Effector memory CD8-positive, alpha-beta T cell (primary cell): ENCODE measurements at regions not wholly inside any gene's neighbourhood (a gene's known extent, or its start where the extent isn't known, plus 50 kb on each side); places are given as distances from the start of the nearest gene placed in this dataset.
"Not testable (repeated sequence)": the region's sequence is repeated elsewhere in the genome, so short reads cannot be mapped to it uniquely, and the experiment has no call there.

Experiments used
- ATAC-seq: fragments of 150-1000 bp; cut with Tn5 transposase; replicated peaks from 2 replicates; pipeline ENCODE4 v1.10.0; 2021; ENCODE audit warnings: mild to moderate bottlenecking, moderate library complexity
- DNase-seq, 3 experiments: peaks; one replicate each; pipeline ENCODE4 v3.0.0; 2021
- H3K27ac Mint-ChIP-seq, 2 donors: one replicate each; pipeline ENCODE4 v1.8.0; 2022; ENCODE audit warnings: mild to moderate bottlenecking in 2 of 2, mixed read lengths in 2 of 2, moderate library complexity in 2 of 2
- H3K27me3 Mint-ChIP-seq, 2 donors: one replicate each; pipeline ENCODE4 v1.8.0; 2022; ENCODE audit warnings: mixed read lengths in 2 of 2
- H3K36me3 Mint-ChIP-seq: one replicate; pipeline ENCODE4 v1.8.0; 2022; ENCODE audit warnings: mild to moderate bottlenecking, moderate library complexity, mixed read lengths; ENCODE audit not compliant: insufficient read depth
- H3K4me1 Mint-ChIP-seq, 2 donors: one replicate each; pipeline ENCODE4 v1.8.0; 2022; ENCODE audit warnings: low read depth in 2 of 2, mixed read lengths in 2 of 2
- H3K4me3 Mint-ChIP-seq, 2 donors: one replicate each; pipeline ENCODE4 v1.8.0; 2022; ENCODE audit warnings: mild to moderate bottlenecking in 2 of 2, mixed read lengths in 2 of 2, moderate library complexity in 2 of 2
- H3K9me3 Mint-ChIP-seq, 2 donors: one replicate each; pipeline ENCODE4 v1.8.0; 2022; ENCODE audit warnings: mixed read lengths in 2 of 2

DNA sequence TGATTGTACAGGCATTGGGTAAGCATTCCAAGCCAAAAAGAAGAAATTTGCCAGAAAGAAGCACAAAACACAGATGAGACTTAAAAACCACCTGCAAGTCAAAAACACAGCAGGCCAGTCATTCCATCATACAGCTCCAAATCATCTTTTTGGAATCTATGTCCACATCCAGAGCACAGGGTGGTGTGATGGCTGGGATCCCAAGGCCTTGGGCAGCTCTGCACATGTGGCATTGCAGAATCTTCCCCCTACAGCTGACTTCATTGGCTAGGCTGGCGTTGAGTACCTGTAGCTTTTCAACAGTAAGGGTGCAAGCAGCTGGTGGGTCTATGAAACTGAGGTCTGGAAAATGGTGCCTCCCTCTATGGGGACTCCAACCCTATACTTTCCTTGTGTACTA is 236.7 kb downstream of the CWH43 start:
- H3K27ac Mint-ChIP-seq, ATAC-seq, H3K4me3 Mint-ChIP-seq, H3K4me1 Mint-ChIP-seq, H3K36me3 Mint-ChIP-seq, DNase-seq, H3K27me3 Mint-ChIP-seq: not testable (repeated sequence)
- H3K9me3 Mint-ChIP-seq: peaks cover 24 to 33% of the 10 kb centered on the region in 2 donors

DNA sequence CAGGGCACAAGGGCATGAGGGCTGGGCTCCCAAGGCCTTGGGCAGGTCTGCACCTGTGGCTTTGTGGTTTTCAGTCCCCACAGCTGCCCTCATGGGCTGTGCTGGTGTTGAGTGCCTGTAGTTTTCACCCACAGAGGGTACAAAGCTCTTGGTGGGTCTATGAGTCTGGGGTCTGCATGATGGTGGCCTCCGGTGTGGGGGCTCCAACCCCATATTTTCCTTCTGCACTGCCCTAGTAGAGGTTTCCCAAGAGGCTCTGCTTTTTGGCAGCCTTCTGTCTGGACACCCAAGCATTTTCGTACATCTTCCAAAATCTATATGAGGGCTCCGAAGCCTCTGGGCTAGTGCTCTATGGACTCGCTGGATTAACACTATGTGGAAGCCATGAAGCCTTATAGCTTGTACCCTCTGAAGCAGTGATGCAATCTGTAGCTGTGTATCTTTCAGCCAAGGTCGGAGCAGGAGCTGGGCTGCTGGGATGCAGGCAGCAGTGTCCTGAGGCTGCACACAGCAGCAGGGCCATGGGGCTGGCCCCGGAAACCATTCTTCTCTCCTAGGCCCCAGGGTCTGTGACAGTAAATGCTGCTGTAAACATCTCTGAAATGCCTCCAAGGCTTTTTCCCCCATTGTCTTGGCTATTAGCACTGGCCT is 240.3 kb downstream of the CWH43 start:
- ATAC-seq, H3K27ac Mint-ChIP-seq, H3K4me1 Mint-ChIP-seq, H3K36me3 Mint-ChIP-seq, H3K4me3 Mint-ChIP-seq, H3K27me3 Mint-ChIP-seq, DNase-seq: not testable (repeated sequence)
- peaks cover 12 to 16% of the 10 kb centered on the region in 2 donors for H3K9me3 Mint-ChIP-seq

DNA sequence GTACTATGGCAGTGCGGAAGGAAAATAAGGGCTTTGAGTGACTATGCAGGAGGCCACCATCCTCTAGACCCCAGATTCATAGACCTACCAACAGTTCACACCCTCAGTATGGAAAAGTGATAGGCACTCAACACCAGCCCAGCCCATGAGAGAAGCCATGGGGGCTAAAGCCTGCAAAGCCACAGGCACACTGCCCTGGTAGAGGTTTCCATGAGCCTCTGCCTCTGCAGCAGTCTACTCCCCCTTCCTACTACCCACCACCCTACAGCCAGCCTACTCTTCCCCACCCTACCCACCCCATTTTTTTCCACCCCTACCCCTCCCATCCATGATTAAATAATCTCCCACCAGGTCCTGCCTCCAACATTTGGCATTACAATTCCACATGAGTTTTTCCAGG is 241.9 kb downstream of the CWH43 start:
- H3K4me1 Mint-ChIP-seq, ATAC-seq, H3K4me3 Mint-ChIP-seq, H3K36me3 Mint-ChIP-seq, DNase-seq, H3K27me3 Mint-ChIP-seq, H3K9me3 Mint-ChIP-seq, H3K27ac Mint-ChIP-seq: not testable (repeated sequence)

DNA sequence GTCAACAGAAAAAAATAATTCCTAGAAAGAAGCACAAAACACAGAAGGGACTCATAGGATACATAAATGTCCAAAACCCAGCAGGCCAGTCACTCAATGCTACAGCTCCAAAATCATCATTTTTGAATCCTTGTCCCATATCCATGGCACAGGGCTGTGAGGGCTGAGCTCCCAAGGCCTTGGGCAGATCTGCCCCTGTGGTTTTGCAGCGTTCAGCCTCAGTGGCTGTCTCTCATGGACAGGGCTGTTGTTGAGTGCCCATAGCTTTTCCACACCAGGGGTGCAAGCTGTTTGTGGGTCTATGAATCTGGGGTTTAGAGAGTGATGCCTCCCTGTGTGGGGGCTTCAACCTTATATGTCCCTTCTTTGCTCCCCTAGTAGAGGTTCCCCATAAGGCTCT is 243.2 kb downstream of the CWH43 start:
- H3K27ac Mint-ChIP-seq: not testable (repeated sequence)

DNA sequence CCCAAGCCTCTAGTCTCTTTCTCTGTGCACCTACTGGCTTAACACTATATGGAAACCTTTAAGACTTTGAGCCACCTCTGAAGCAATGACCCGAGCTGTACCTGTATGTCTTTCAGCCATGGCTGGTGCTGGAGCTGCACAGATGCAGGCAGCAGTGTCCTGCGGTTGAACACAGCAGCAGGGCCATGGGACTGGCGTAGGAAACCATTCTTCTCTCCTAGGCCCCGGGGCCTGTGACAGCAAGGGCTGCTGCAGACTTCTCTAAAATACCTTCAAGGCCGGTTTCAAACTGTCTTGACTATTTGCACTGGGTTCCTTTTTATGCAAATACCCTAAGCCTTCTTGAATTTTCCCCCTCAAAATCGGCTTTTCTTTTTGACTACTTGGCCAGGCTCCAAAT is 243.6 kb downstream of the CWH43 start:
- H3K4me1 Mint-ChIP-seq, H3K9me3 Mint-ChIP-seq, ATAC-seq, H3K27ac Mint-ChIP-seq, H3K4me3 Mint-ChIP-seq, DNase-seq, H3K27me3 Mint-ChIP-seq, H3K36me3 Mint-ChIP-seq: not testable (repeated sequence)

More for the DNA sequence above, 243.2 kb downstream of the CWH43 start:
- DNase-seq, H3K4me1 Mint-ChIP-seq, H3K9me3 Mint-ChIP-seq, H3K4me3 Mint-ChIP-seq, H3K27me3 Mint-ChIP-seq, ATAC-seq, H3K36me3 Mint-ChIP-seq: not testable (repeated sequence)

DNA sequence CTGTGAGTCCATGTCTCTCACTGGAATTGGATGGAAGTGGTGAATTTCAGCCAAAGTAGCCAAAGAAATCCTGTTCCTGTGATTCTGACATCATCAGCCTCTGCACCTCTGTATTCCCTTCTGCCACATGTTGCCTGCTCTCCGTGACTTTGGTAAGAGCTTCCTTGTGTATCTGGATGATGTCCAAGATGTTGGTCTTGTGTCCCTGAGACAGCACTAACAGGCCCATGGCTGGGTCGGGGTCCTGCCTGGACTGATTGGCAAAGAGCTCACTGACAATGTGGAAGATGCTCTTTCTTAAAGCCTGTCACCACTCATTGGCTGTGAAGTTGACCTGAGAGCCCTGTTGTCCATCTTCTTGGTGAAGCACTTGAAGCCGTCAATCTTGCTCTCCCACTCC is 247.3 kb downstream of the CWH43 start:
- not testable (repeated sequence) for ATAC-seq, H3K27ac Mint-ChIP-seq, H3K36me3 Mint-ChIP-seq, H3K4me3 Mint-ChIP-seq, DNase-seq, H3K9me3 Mint-ChIP-seq, H3K4me1 Mint-ChIP-seq, H3K27me3 Mint-ChIP-seq

DNA sequence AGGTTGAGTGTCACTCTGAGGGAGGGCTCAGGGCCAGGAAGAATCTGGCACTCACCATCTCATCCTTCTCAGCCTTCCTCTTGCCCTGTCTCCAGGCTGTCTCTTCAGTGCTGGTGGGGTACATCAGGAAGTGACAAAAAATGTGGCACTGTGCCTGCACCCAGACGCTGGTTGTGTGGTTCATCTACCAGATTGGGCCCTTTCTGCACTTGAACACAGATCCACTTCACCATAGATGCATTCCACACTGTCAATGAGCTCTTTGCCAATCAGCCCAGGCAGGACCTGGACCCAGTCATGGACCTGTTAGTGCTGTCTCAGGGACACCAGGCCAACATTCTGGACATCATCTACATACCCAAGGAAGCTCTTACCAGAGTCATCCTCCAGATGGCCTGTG is 247.7 kb downstream of the CWH43 start:
- not testable (repeated sequence) for H3K36me3 Mint-ChIP-seq, ATAC-seq, H3K27ac Mint-ChIP-seq, H3K4me3 Mint-ChIP-seq, H3K4me1 Mint-ChIP-seq, H3K27me3 Mint-ChIP-seq, H3K9me3 Mint-ChIP-seq, DNase-seq

DNA sequence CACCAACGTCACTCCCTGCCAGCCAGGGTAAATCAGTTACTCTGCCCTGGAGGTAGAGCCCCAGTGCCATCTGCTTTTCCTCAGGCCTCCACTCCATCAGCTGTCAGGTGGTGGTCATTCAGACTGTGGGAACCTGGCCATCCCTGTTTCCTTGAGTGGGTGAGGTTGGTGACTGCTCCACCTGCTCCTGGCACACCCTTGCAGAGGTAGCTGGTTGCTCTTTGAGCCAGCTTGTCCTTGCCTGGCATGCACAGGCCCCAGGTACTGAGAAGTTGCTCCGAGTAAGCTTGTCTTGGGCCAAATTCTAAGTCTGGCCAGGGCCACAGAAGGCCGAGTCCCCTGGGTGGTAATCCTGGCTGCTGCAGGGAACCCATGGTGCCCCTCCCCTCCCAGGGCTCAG is 248.3 kb downstream of the CWH43 start:
- not testable (repeated sequence) for DNase-seq, H3K4me1 Mint-ChIP-seq, ATAC-seq, H3K9me3 Mint-ChIP-seq, H3K4me3 Mint-ChIP-seq, H3K27ac Mint-ChIP-seq, H3K36me3 Mint-ChIP-seq, H3K27me3 Mint-ChIP-seq

DNA sequence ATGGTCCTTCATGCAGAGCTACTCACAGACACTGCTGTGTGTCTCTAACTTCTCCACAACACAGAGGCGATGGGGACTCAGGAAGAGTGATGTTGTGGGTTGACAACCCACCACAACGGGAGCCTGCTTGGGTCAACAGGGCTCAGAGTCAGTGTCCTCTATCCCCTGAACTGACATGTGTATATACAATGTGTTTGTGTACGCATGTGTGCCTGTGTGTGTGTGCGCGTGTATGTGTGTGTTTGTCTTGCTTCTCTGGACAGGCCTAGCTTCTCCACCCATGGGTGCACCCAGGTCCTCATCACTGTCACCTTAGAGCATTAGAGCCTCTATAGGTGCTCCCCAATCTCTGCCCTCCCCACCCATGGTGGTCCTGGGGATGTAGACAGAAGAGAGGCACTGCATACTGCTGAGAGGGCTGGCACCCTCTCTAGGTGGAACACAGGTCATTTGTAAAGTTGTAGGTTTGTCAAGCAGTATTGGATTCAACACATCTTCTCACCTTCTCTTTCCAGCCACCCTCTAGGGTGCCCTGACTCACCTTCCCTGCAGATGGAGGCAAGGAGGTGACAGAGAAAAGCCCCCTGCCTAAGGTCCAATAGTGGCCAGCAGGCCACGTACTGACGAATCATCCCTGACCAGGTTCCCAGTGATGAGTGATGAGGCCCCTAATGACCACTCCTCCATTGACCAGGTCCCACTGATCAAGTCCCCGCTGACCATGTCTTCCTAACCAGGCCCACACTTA is 249.5 kb downstream of the CWH43 start:
- not testable (repeated sequence) for ATAC-seq, H3K9me3 Mint-ChIP-seq, H3K4me3 Mint-ChIP-seq, H3K36me3 Mint-ChIP-seq, DNase-seq, H3K4me1 Mint-ChIP-seq, H3K27ac Mint-ChIP-seq, H3K27me3 Mint-ChIP-seq

DNA sequence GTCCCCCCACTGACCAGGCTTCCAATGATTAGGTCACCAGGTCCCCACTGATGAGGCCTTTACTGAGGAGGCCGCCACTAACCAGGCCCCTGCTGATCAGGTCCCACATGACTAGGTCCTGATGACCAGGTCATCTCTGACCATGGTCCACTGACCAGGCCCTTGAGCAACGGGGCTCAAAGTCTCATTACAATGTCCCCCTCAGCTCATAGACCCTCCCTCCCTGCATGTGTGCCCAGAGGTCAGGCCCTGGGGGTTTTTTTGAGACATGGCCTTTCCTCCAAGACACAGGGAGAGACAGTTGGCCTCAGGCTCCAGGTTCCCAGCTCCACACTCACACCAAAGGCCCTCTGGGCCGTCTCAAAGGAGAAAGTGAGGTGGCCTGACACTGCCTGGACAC is 250.4 kb downstream of the CWH43 start:
- not testable (repeated sequence) for H3K9me3 Mint-ChIP-seq, H3K27ac Mint-ChIP-seq, H3K27me3 Mint-ChIP-seq, H3K4me1 Mint-ChIP-seq, H3K4me3 Mint-ChIP-seq, ATAC-seq, H3K36me3 Mint-ChIP-seq, DNase-seq

DNA sequence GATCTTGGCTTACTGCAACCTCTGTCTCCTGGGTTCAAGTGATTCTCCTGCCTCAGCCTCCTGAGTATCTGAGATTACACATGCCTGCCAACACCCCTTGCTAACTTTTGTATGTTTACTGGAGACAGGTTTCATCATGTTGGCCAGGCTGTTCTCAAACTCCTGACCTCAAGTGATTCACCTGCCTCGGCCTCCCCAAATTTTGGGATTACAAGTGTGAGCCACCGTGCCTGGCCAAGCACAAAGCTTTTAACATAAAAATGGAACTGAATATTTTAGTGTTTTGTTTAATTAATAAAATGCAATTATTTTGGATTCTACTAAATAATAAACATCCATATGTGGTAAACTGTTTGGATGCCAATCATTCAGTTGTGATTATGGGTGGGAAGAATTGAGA is 255.2 kb downstream of the CWH43 start:
- H3K9me3 Mint-ChIP-seq, H3K27ac Mint-ChIP-seq, H3K4me1 Mint-ChIP-seq, H3K27me3 Mint-ChIP-seq, H3K4me3 Mint-ChIP-seq, DNase-seq, ATAC-seq, H3K36me3 Mint-ChIP-seq: not testable (repeated sequence)

DNA sequence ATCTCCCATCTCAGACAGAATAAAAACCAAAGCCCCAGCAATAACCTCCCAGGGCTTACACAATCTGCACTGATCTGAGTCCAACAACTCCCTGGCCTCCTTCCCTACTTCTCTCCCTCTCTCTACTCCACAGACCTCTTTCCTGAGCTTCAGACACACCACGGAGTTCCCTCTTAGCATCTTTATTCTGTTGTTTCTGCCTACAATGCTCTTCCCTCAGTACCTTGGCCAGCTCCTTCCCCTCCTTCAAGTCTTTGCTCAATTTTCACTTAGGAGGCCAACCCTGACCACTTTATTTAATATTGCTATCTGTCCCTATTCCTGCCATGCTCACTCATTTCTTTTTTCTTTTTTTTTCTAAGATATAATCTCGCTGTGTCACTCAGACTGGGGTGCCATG is 276.7 kb downstream of the CWH43 start:
- H3K27me3 Mint-ChIP-seq, H3K36me3 Mint-ChIP-seq, H3K9me3 Mint-ChIP-seq, H3K4me1 Mint-ChIP-seq, ATAC-seq, DNase-seq, H3K4me3 Mint-ChIP-seq, H3K27ac Mint-ChIP-seq: not testable (repeated sequence)

DNA sequence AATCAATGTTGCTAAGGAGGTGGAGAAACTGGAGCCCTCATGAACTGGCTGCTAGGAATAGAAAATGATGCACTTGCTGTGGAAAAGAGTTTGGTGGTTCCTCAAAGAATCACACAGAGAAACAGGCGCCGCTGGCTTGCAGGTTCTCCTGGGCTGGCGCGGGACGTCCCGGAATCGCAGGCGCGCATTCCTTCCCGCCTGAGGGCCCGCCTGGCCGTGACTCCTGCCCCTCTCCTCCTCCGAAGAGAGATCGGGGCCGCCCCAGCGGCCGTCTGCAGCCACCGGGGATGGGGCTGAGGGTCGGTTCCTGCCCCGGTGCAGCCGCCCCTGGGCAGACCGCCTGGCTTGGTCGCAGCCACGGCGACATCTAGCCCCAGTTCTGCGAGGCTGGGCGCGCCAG is 284.4 kb downstream of the CWH43 start:
- DNase-seq, H3K36me3 Mint-ChIP-seq, ATAC-seq, H3K4me3 Mint-ChIP-seq, H3K27me3 Mint-ChIP-seq, H3K9me3 Mint-ChIP-seq, H3K27ac Mint-ChIP-seq, H3K4me1 Mint-ChIP-seq: not testable (repeated sequence)

DNA sequence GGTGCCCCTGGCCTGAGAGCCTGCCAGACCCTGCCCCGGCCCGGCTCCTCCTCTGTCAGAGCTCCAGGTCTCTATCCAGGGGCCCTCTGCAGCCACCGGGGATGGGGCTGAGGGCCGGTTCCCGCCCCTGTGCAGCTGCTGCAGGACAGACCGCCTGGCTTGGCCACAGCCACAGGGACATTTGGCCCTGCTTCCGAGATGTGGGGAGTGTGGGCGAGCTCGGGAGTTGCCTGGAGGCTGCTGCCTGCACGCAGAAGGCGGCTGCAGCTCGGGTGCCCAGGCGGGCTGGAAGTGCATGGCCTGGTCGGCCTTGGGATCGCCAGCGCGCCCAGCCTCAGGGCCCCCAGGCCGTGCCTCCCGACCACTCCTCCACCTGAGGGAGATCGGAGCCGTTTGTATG is 284.8 kb downstream of the CWH43 start:
- not testable (repeated sequence) for H3K27me3 Mint-ChIP-seq, H3K4me3 Mint-ChIP-seq, DNase-seq, ATAC-seq, H3K9me3 Mint-ChIP-seq, H3K4me1 Mint-ChIP-seq, H3K27ac Mint-ChIP-seq, H3K36me3 Mint-ChIP-seq
